Endothelial cell of umbilical vein (primary cell): ENCODE measurements at regions not wholly inside any gene's neighbourhood (a gene's known extent, or its start where the extent isn't known, plus 50 kb on each side); places are given as distances from the start of the nearest gene placed in this dataset.

Source experiments
- BruUV-seq: library from RNA; stranded (reverse); fragments of 400-500 nt; replicated peaks from 2 replicates; lab custom pipeline; 2021; lab: Mats Ljungman, UMichigan
- CTCF ChIA-PET: fragments of 300-600, 350-600 bp; sonication (Branson Sonifier 250); formaldehyde crosslinking; loops from one replicate; lab custom pipeline; 2021; ENCODE audit warnings: antibody characterized with exemption, inconsistent platforms; lab: Charles Lee
- POLR2A ChIA-PET: fragments of 300-600, 350-600 bp; sonication (Branson Sonifier 250); formaldehyde crosslinking; loops from one replicate; lab custom pipeline; 2021; ENCODE audit warnings: antibody characterized with exemption, inconsistent platforms; lab: Charles Lee
- DNase-seq: peaks from one replicate; pipeline ENCODE4 v3.0.0-alpha.2; 2011; ENCODE audit warnings: low read depth, low spot score
- FAIRE-seq: peaks from 2 replicates; lab custom pipeline; 2011; peaks lifted over from hg19 to GRCh38; lab: Jason Lieb, UNC
- H2AFZ ChIP-seq: 2 replicates; pipeline ENCODE4 v1.6.0; 2012; ENCODE audit warnings: low read depth, low read length, control low read depth, inconsistent platforms
- H3K27ac ChIP-seq: 2 replicates; pipeline ENCODE4 v1.5.1; 2011; ENCODE audit warnings: low read depth, mild to moderate bottlenecking, control low read depth, low read length, moderate library complexity; ENCODE audit not compliant: insufficient read depth
- H3K27me3 ChIP-seq, 2 experiments: 2 replicates each; pipeline versions ENCODE4 v1.6.0 to v1.6.1; 2011; ENCODE audit warnings: low read length in 2 of 2, mixed read lengths in 1 of 2; ENCODE audit not compliant: control insufficient read depth in 2 of 2, insufficient read depth in 2 of 2
- H3K36me3 ChIP-seq, 2 experiments: 2 replicates in 1 of 2; 3 replicates in 1 of 2; pipeline ENCODE4 v1.5.1; 2011; ENCODE audit warnings: low read length in 2 of 2, mild to moderate bottlenecking in 1 of 2, moderate library complexity in 1 of 2; ENCODE audit not compliant: control insufficient read depth in 2 of 2, insufficient read depth in 2 of 2; ENCODE audit errors: extremely low read depth in 1 of 2
- H3K4me1 ChIP-seq: 3 replicates; pipeline ENCODE4 v1.5.1; 2011; ENCODE audit warnings: mild to moderate bottlenecking, low read length; ENCODE audit not compliant: control insufficient read depth, insufficient read depth; ENCODE audit errors: extremely low read depth
- H3K4me2 ChIP-seq: 2 replicates; pipeline ENCODE4 v1.6.1; 2011; ENCODE audit warnings: low read length, control low read depth, mixed read lengths; ENCODE audit not compliant: insufficient read depth
- H3K4me3 ChIP-seq, 3 experiments: fragments of 200-600 bp in 1 of 3; sonication (generic), shearing (Covaris generic) in 1 of 3; replicated peaks in 1 of 3; 2 replicates each; pipeline ENCODE4 v1.5.1; 2011 to 2016; ENCODE audit warnings: control low read depth in 3 of 3, low read length in 3 of 3, mild to moderate bottlenecking in 2 of 3, inconsistent platforms in 1 of 3, low read depth in 1 of 3, moderate library complexity in 1 of 3; ENCODE audit not compliant: insufficient read depth in 1 of 3
- H3K79me2 ChIP-seq: 2 replicates; pipeline ENCODE4 v1.6.0; 2012; ENCODE audit warnings: low read length, inconsistent platforms; ENCODE audit not compliant: control insufficient read depth, insufficient read depth
- H3K9ac ChIP-seq: replicated peaks from 2 replicates; pipeline ENCODE3; 2011; ENCODE audit warnings: low read length, control low read depth; ENCODE audit not compliant: insufficient read depth; ENCODE audit errors: extremely low read depth
- H3K9me1 ChIP-seq: replicated peaks from 3 replicates; pipeline ENCODE4 v1.6.0; 2011; ENCODE audit warnings: mild to moderate bottlenecking, low read length; ENCODE audit not compliant: control insufficient read depth, insufficient read depth; ENCODE audit errors: extremely low read depth
- H3K9me3 ChIP-seq: replicated peaks from 2 replicates; pipeline ENCODE4 v1.5.1; 2012; ENCODE audit warnings: low read length, inconsistent platforms; ENCODE audit not compliant: control insufficient read depth, insufficient read depth
- H4K20me1 ChIP-seq: replicated peaks from 2 replicates; pipeline ENCODE3; 2011; ENCODE audit warnings: mild to moderate bottlenecking, low read length; ENCODE audit not compliant: control insufficient read depth, insufficient read depth; ENCODE audit errors: extremely low read depth
- CTCF ChIP-seq, 2 donors: IDR thresholded peaks; 1 replicate in 1 of 2; 2 replicates in 1 of 2; pipeline ENCODE4 v1.5.1; 2011; ENCODE audit warnings: low read length in 2 of 2, mild to moderate bottlenecking in 2 of 2, moderate library complexity in 2 of 2, control low read depth in 1 of 2, inconsistent platforms in 1 of 2, low read depth in 1 of 2; ENCODE audit not compliant: insufficient read depth in 1 of 2; ENCODE audit errors: extremely low read depth in 1 of 2
- EZH2 ChIP-seq: IDR thresholded peaks from 2 replicates; pipeline ENCODE4 v1.6.1; 2012; ENCODE audit warnings: borderline replicate concordance, low read depth, mild to moderate bottlenecking, moderate library complexity, low read length, inconsistent platforms; ENCODE audit not compliant: severe bottlenecking
- FOS ChIP-seq: IDR thresholded peaks from 2 replicates; pipeline ENCODE4 v1.6.1; 2011; ENCODE audit warnings: mild to moderate bottlenecking, low read length, moderate library complexity, borderline replicate concordance; ENCODE audit not compliant: insufficient read depth
- GATA2 ChIP-seq: IDR thresholded peaks from 2 replicates; pipeline ENCODE4 v1.7.0; 2011; ENCODE audit warnings: low read depth, mild to moderate bottlenecking, moderate library complexity, mixed read lengths, low read length; ENCODE audit not compliant: insufficient read length, insufficient read depth
- JUN ChIP-seq: IDR thresholded peaks from 2 replicates; pipeline ENCODE4 v1.6.1; 2011; ENCODE audit warnings: borderline replicate concordance, low read depth; ENCODE audit not compliant: insufficient read length, insufficient read depth
- MYC ChIP-seq: IDR thresholded peaks from one replicate; pipeline ENCODE4 v1.6.1; 2011; ENCODE audit warnings: mild to moderate bottlenecking, low read depth, low read length
- POLR2A ChIP-seq: IDR thresholded peaks from 2 replicates; pipeline ENCODE4 v1.6.1; 2012; ENCODE audit warnings: low read depth, mild to moderate bottlenecking, control low read depth, low read length
- POLR2AphosphoS5 ChIP-seq: IDR thresholded peaks from 2 replicates; pipeline ENCODE4 v1.6.1; 2012; ENCODE audit warnings: low read depth, mild to moderate bottlenecking, control low read depth, low read length, moderate library complexity; ENCODE audit not compliant: insufficient read depth
- dilution Hi-C: fragments of 300-500 bp; cut with MboI; formaldehyde crosslinking; loops from one replicate; pipeline ENCODE4 v1.15.0; 2019; ENCODE audit warnings: low sequenced_read_pairs; ENCODE audit not compliant: extremely low pct_ligation_motif_present
- intact Hi-C: fragments of 100-400 bp; cut with micrococcal nuclease; formaldehyde crosslinking; loops from one replicate; pipeline ENCODE4 v1.10.0; 2022
- TF ChIP-seq, protein P1 (sequence below): IDR thresholded peaks from 2 replicates; pipeline ENCODE4 v1.6.1; 2011; ENCODE audit not compliant: insufficient read depth, insufficient read length

DNA sequence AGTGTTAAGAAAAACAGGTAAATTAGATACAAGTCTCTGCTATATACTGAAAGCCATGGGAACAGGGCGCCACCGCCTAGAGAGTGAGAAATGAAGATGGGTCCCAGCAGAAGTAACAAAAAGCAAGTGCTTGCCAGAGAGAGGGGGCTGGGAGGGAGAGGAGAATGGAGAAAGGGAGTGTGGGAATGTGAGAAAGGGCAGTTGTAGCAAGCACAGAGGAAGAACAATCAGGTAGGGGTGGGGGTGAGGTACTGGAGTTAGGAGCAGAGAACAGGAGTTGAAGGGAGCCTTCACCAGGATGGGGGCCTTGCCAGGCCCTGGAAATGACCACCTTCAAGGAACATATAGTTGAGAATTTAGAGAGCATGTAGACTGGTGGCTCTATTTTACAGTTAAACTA is 66.8 kb downstream of the TCF20 start:
- Histone ChIP-seq H3K9ac (no peak overlapping the region), H3K4me1 (no peaks in the 10 kb centered on the region), H3K9me3 (no peaks in the 10 kb centered on the region), H2AFZ (no peak overlapping the region), H3K27ac (no peak overlapping the region), H3K4me2 (no peak overlapping the region), H3K27me3 (no peaks in the 10 kb centered on the region), H3K9me1 (no peaks in the 10 kb centered on the region), H3K36me3 (no peaks in the 10 kb centered on the region), H3K79me2 (peaks cover 43% of the 10 kb centered on the region), H4K20me1 (peaks cover 4% of the 10 kb centered on the region), H3K4me3 (no peak overlapping the region)
- intact Hi-C loops: no loop called here
- dilution Hi-C loops: no loop called here
- no TSS peak for BruUV-seq
- TF ChIP-seq POLR2A: no peak
- TF ChIP-seq JUN: no peak
- TF ChIP-seq FOS: no peak
- no peak for TF ChIP-seq POLR2AphosphoS5
- TF ChIP-seq GATA2: no peak
- TF ChIP-seq MYC: no peak
- TF ChIP-seq EZH2: no peak
- ChIA-PET POLR2A (no interaction called here), CTCF (no interaction called here)
- DNase-seq: no peak
- FAIRE-seq: no peak

- Histone ChIP-seq H2AFZ (no peak overlapping the region), H3K4me3 (no peak overlapping the region), H3K4me1 (no peaks in the 10 kb centered on the region), H4K20me1 (peaks cover 4% of the 10 kb centered on the region), H3K4me2 (no peak overlapping the region), H3K27ac (no peak overlapping the region), H3K79me2 (peaks cover 39% of the 10 kb centered on the region), H3K9me1 (no peaks in the 10 kb centered on the region), H3K9me3 (no peaks in the 10 kb centered on the region), H3K27me3 (no peaks in the 10 kb centered on the region), H3K36me3 (no peaks in the 10 kb centered on the region), H3K9ac (no peak overlapping the region)
- no peak for FAIRE-seq
- no peak for DNase-seq
- ChIA-PET POLR2A (no interaction called here), CTCF (no interaction called here)
- no TSS peak for BruUV-seq
- no peak for TF ChIP-seq EZH2
- no peak for TF ChIP-seq POLR2AphosphoS5
- TF ChIP-seq GATA2: no peak
- no peak for TF ChIP-seq JUN
- no peak for TF ChIP-seq POLR2A
- TF ChIP-seq CTCF (IDR thresholded peaks at IDR 0.05; ENCODE audit: extremely low read depth in 1 of 2, insufficient read depth in 1 of 2, low read depth in 1 of 2, low read length in 2 of 2): no peak
- TF ChIP-seq FOS: no peak
- TF ChIP-seq, protein P1, sequence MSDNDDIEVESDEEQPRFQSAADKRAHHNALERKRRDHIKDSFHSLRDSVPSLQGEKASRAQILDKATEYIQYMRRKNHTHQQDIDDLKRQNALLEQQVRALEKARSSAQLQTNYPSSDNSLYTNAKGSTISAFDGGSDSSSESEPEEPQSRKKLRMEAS: no peak
- no peak for TF ChIP-seq MYC
- intact Hi-C loops: no loop called here
- dilution Hi-C loops: no loop called here
These were observed 67.8 kb downstream of the TCF20 start for GRCh38 chr22:42202669-42203068.
